GM12878 (cell line): ENCODE measurements at regions not wholly inside any gene's neighbourhood (a gene's known extent, or its start where the extent isn't known, plus 50 kb on each side); places are given as distances from the start of the nearest gene placed in this dataset.

Source experiments
- ATAC-seq: fragments of 200-7000 bp; cut with Tn5 transposase; 3 replicates; pipeline ENCODE4 v1.9.1; 2020; ENCODE audit warnings: mild to moderate bottlenecking, moderate library complexity
- BruUV-seq: library from RNA; stranded (reverse); fragments of 400-500 nt; replicated peaks from 2 replicates; lab custom pipeline; 2021; lab: Mats Ljungman, UMichigan
- CTCF ChIA-PET: fragments of 300-600 bp; sonication (Branson Sonifier 250); formaldehyde crosslinking; extraction: SDS; loops from one replicate; lab custom pipeline; 2021; ENCODE audit warnings: inconsistent platforms; lab: Yijun Ruan, JAX
- POLR2A ChIA-PET: fragments of 350-600 bp; formaldehyde crosslinking; extraction: SDS; loops from one replicate; lab custom pipeline; 2021; ENCODE audit warnings: inconsistent platforms; lab: Charles Lee
- RAD21 ChIA-PET: fragments of 300-600 bp; sonication (Branson Sonifier 250); formaldehyde crosslinking; loops from one replicate; lab custom pipeline; 2023; ENCODE audit warnings: antibody characterized with exemption; ENCODE audit not compliant: unreplicated experiment; lab: Charles Lee
- SMC1A ChIA-PET: fragments of 300-600 bp; sonication (Branson Sonifier 250); formaldehyde crosslinking; loops from one replicate; lab custom pipeline; 2023; ENCODE audit not compliant: unreplicated experiment, uncharacterized antibody; lab: Charles Lee
- DNase-seq: peaks from one replicate; pipeline ENCODE4 v3.0.0-alpha.2; 2011; ENCODE audit warnings: low read depth, low spot score
- FAIRE-seq: peaks from 3 replicates; lab custom pipeline; 2011; peaks lifted over from hg19 to GRCh38; lab: Jason Lieb, UNC
- H2AFZ ChIP-seq: 2 replicates; pipeline ENCODE4 v1.6.0; 2011; ENCODE audit warnings: low read depth, low read length, control low read depth; ENCODE audit not compliant: control insufficient read depth
- H3K27ac ChIP-seq: 2 replicates; pipeline ENCODE4 v1.5.1; 2011; ENCODE audit warnings: control low read depth; ENCODE audit not compliant: control insufficient read depth, insufficient read depth
- H3K27me3 ChIP-seq, 2 experiments: replicated peaks in 1 of 2; 2 replicates each; pipeline versions ENCODE4 v1.6.0 to v1.6.1; 2011; ENCODE audit warnings: low read length in 1 of 2; ENCODE audit not compliant: control insufficient read depth in 2 of 2, insufficient read depth in 2 of 2
- H3K36me3 ChIP-seq, 2 experiments: 2 replicates each; pipeline ENCODE4 v1.5.1; 2011; ENCODE audit warnings: low read length in 1 of 2; ENCODE audit not compliant: control insufficient read depth in 2 of 2, insufficient read depth in 2 of 2
- H3K4me1 ChIP-seq: 2 replicates; pipeline ENCODE4 v1.6.1; 2011; ENCODE audit warnings: mild to moderate bottlenecking, low read length, moderate library complexity, mixed read lengths; ENCODE audit not compliant: control insufficient read depth, insufficient read depth
- H3K4me2 ChIP-seq: 2 replicates; pipeline ENCODE4 v1.6.0; 2011; ENCODE audit warnings: control low read depth; ENCODE audit not compliant: control insufficient read depth, insufficient read depth
- H3K4me3 ChIP-seq: fragments of 200-600 bp; sonication (generic); 2 replicates; pipeline ENCODE4 v1.5.1; 2016
- H3K79me2 ChIP-seq: 2 replicates; pipeline ENCODE4 v1.6.0; 2011; ENCODE audit warnings: low read length; ENCODE audit not compliant: control insufficient read depth, insufficient read depth
- H3K9ac ChIP-seq: 2 replicates; pipeline ENCODE4 v1.8.0; 2011; ENCODE audit warnings: low read length, control low read depth, mixed read lengths; ENCODE audit not compliant: control insufficient read depth, insufficient read depth
- H3K9me3 ChIP-seq: replicated peaks from 3 replicates; pipeline ENCODE4 v1.5.1; 2011; ENCODE audit warnings: mild to moderate bottlenecking, low read length; ENCODE audit not compliant: control insufficient read depth, insufficient read depth
- H4K20me1 ChIP-seq: 2 replicates; pipeline ENCODE4 v1.6.0; 2011; ENCODE audit not compliant: control insufficient read depth, insufficient read depth
- CUX1 ChIP-seq: IDR thresholded peaks from 2 replicates; pipeline ENCODE4 v1.6.1; 2012; ENCODE audit warnings: improper control_type of control experiment, low read depth, low read length; ENCODE audit not compliant: insufficient replicate concordance
- JUND ChIP-seq: IDR thresholded peaks from 2 replicates; pipeline ENCODE4 v1.6.1; 2012; ENCODE audit warnings: low read depth, mild to moderate bottlenecking, low read length, improper control_type of control experiment, moderate library complexity
- RAD51 ChIP-seq: fragments of 450-650 bp; IDR thresholded peaks from 2 replicates; pipeline ENCODE4 v1.6.1; 2016; ENCODE audit warnings: moderate library complexity, mild to moderate bottlenecking, inconsistent platforms
- REST ChIP-seq: IDR thresholded peaks from 2 replicates; pipeline ENCODE4 v1.6.1; 2012; ENCODE audit warnings: mild to moderate bottlenecking, low read depth, low read length
- RUNX3 ChIP-seq: IDR thresholded peaks from 2 replicates; pipeline ENCODE4 v1.6.1; 2012; ENCODE audit warnings: low read length, inconsistent platforms
- SIX5 ChIP-seq: IDR thresholded peaks from 2 replicates; pipeline ENCODE4 v1.6.1; 2011; ENCODE audit warnings: mild to moderate bottlenecking, low read depth, low read length, moderate library complexity; ENCODE audit not compliant: severe bottlenecking
- SP1 ChIP-seq: IDR thresholded peaks from one replicate; pipeline ENCODE4 v1.6.1; 2011; ENCODE audit warnings: low read depth, low read length
- WGBS: methylation state at CpG from one replicate; pipeline ENCODE4 v1.1.6; 2016; ENCODE audit warnings: low lambda C conversion rate; ENCODE audit not compliant: insufficient replicate concordance, insufficient coverage; ENCODE audit errors: missing lambda C conversion rate; 5-methylcytosine and 5-hydroxymethylcytosine counted together
- in situ Hi-C: fragments of 300-500 bp; cut with MboI; formaldehyde crosslinking; loops from 9 replicates; pipeline ENCODE4 v1.14.3; 2018; ENCODE audit warnings: mixed read lengths
- intact Hi-C: fragments of 100-400 bp; cut with micrococcal nuclease; formaldehyde crosslinking; loops from one replicate; pipeline ENCODE4 v1.14.2; 2022; ENCODE audit not compliant: unreplicated experiment

GRCh38 chr13:104837756-104838155, 1697.7 kb downstream of the EFNB2 start:
- CTCF ChIA-PET = no interaction called here
- 0% methylated on average over 3 of the region's 3 CpGs for WGBS
- no peak overlapping the region for H3K4me3 ChIP-seq
- intact Hi-C loops (no loop called here), in situ Hi-C loops (no loop called here)
- H3K79me2 ChIP-seq = no peaks in the 10 kb centered on the region
- no peak overlapping the region for H3K9ac ChIP-seq
- TF ChIP-seq REST (peak; percentile 39; the same call in 1 of the 2 replicates), SIX5 (no peak)
- no TSS peak for BruUV-seq
- no peak overlapping the region for H2AFZ ChIP-seq
- DNase-seq = no peak
- FAIRE-seq = no peak
- H3K4me1 ChIP-seq = no peaks in the 10 kb centered on the region
- no peaks in the 10 kb centered on the region for H4K20me1 ChIP-seq
- POLR2A ChIA-PET = no interaction called here
- no peaks in the 10 kb centered on the region; the same call in 2 of the 3 replicates for H3K9me3 ChIP-seq
- ATAC-seq = no peak
- no peaks in the 10 kb centered on the region for H3K27me3 ChIP-seq
- no peaks in the 10 kb centered on the region for H3K36me3 ChIP-seq
- no peak overlapping the region for H3K27ac ChIP-seq
- no peak overlapping the region for H3K4me2 ChIP-seq
- RAD21 ChIA-PET = no interaction called here
- SMC1A ChIA-PET = interaction anchor here (0.9 kb wide), 1 partner anchor 9 kb away, joined by 3 read pairs; no protein-coding TSS in a partner anchor

- no peak overlapping the region for H3K4me2 ChIP-seq
- no peak for TF ChIP-seq SP1
- no peak for TF ChIP-seq RUNX3
- TF ChIP-seq CUX1 = no peak
- no peak for TF ChIP-seq RAD51
- TF ChIP-seq JUND = no peak
- 0% methylated on average over 1 of the region's 1 CpG for WGBS
- H3K9me3 ChIP-seq = no peaks in the 10 kb centered on the region
- no peaks in the 10 kb centered on the region for H3K27me3 ChIP-seq
- intact Hi-C loops (no loop called here), in situ Hi-C loops (no loop called here)
- ChIA-PET RAD21 (no interaction called here), SMC1A (no interaction called here), POLR2A (no interaction called here), CTCF (interaction anchor here (1.1 kb wide), 1 partner anchor 99 kb away, joined by 3 read pairs; no protein-coding TSS in a partner anchor)
- no peak for ATAC-seq
- H4K20me1 ChIP-seq = no peaks in the 10 kb centered on the region
- H3K79me2 ChIP-seq = no peaks in the 10 kb centered on the region
- BruUV-seq = no TSS peak
- H3K4me3 ChIP-seq = no peak overlapping the region
- no peak for FAIRE-seq
- no peak overlapping the region for H3K9ac ChIP-seq
- no peak overlapping the region for H3K27ac ChIP-seq
- no peaks in the 10 kb centered on the region for H3K4me1 ChIP-seq
- DNase-seq = no peak
- H2AFZ ChIP-seq = no peak overlapping the region
- H3K36me3 ChIP-seq = no peaks in the 10 kb centered on the region
Observed at GRCh38 chr13:104833221-104833620, 1702.2 kb downstream of the EFNB2 start.
